SKM-1 (cell line): ENCODE measurements at regions not wholly inside any gene's neighbourhood (a gene's known extent, or its start where the extent isn't known, plus 50 kb on each side); places are given as distances from the start of the nearest gene placed in this dataset.
"Not testable (repeated sequence)": the region's sequence is repeated elsewhere in the genome, so short reads cannot be mapped to it uniquely, and the experiment has no call there.

Experiments
- DNase-seq: peaks from one replicate; lab custom pipeline; 2025; ENCODE audit not compliant: unreplicated experiment; lab: John Stamatoyannopoulos, UW

- not testable (repeated sequence) for DNase-seq
These were observed 250.1 kb upstream of the DIO3 start for GRCh38 chr14:101311186-101311585.

GRCh38 chr14:101313268-101313667 lies 248.0 kb upstream of the DIO3 start:
- DNase-seq, result no peak

GRCh38 chr14:101315802-101316296 lies 245.4 kb upstream of the DIO3 start:
- DNase-seq, result no peak

- DNase-seq, result no peak
These were observed 243.0 kb upstream of the DIO3 start for GRCh38 chr14:101318271-101318670.

GRCh38 chr14:101320396-101320795 lies 240.9 kb upstream of the DIO3 start:
- DNase-seq, result no peak

GRCh38 chr14:101322223-101322622 lies 239.1 kb upstream of the DIO3 start:
- DNase-seq, result no peak

GRCh38 chr14:101323111-101323510 lies 238.2 kb upstream of the DIO3 start:
- DNase-seq, result no peak

GRCh38 chr14:101323614-101324235 lies 237.6 kb upstream of the DIO3 start:
- not testable (repeated sequence) for DNase-seq

- no peak for DNase-seq
These were observed 236.0 kb upstream of the DIO3 start for GRCh38 chr14:101325319-101325718.

GRCh38 chr14:101328412-101329028 lies 232.8 kb upstream of the DIO3 start:
- DNase-seq, result no peak

GRCh38 chr14:101330416-101331140 lies 230.7 kb upstream of the DIO3 start:
- no peak for DNase-seq

- DNase-seq, result no peak
These were observed 230.2 kb upstream of the DIO3 start for GRCh38 chr14:101331141-101331525.

GRCh38 chr14:101331661-101332169 lies 229.6 kb upstream of the DIO3 start:
- no peak for DNase-seq

GRCh38 chr14:101332281-101332680 lies 229.0 kb upstream of the DIO3 start:
- no peak for DNase-seq

GRCh38 chr14:101333335-101334280 lies 227.7 kb upstream of the DIO3 start:
- DNase-seq, result no peak

GRCh38 chr14:101334656-101335055 lies 226.6 kb upstream of the DIO3 start:
- no peak for DNase-seq

- DNase-seq, result no peak
These were observed 226.1 kb upstream of the DIO3 start for GRCh38 chr14:101335061-101335661.

GRCh38 chr14:101336183-101336582 lies 225.1 kb upstream of the DIO3 start:
- no peak for DNase-seq

GRCh38 chr14:101337053-101337452 lies 224.2 kb upstream of the DIO3 start:
- no peak for DNase-seq

GRCh38 chr14:101340556-101340955 lies 220.7 kb upstream of the DIO3 start:
- DNase-seq, result no peak
